NCI-H82 treated with DMSO at 0.1 percent for 48 hours (cell line): ENCODE measurements at regions not wholly inside any gene's neighbourhood (a gene's known extent, or its start where the extent isn't known, plus 50 kb on each side); places are given as distances from the start of the nearest gene placed in this dataset.
"Not testable (repeated sequence)": the region's sequence is repeated elsewhere in the genome, so short reads cannot be mapped to it uniquely, and the experiment has no call there.

ENCODE experiments used
- DNase-seq: peaks from one replicate; lab custom pipeline; 2025; ENCODE audit not compliant: unreplicated experiment; lab: John Stamatoyannopoulos, UW

DNA sequence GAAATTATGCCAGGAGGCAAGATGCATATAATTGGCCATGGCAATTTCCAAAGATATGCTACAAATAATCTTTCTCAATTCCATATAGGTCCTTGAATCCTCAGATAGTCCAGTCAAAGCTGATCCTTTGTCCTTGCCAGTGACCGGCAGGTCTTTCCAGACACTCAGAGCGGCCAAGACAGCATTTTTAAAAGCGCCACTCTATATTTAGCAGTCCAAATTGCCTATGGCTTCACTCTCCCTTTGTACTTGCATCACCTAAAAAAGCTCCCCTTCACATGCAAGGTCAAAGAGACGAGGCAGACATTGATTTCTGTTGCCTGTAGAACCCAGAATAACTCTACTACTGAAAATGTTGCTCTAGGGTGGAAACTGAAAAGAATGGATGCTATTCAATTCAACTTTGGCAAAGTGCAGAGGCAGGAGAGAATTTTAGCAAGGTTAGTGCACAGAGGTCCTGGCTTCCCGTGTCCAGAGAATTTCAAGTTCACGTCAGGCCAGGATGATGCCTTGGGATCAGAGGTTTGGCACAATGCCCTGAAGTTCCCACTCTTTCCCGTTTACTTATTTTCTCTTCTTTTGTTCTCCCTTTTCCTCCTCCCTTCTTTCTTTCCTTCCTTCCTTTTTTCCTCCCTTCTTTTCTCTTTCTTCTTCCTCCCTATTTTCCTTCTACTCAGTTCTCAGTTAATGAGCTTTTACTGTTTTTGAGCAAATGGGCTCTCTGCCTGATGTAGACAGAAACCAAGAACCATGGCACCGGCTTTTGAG, 108.5 kb downstream of the KCNK1 start:
- no peak for DNase-seq

DNA sequence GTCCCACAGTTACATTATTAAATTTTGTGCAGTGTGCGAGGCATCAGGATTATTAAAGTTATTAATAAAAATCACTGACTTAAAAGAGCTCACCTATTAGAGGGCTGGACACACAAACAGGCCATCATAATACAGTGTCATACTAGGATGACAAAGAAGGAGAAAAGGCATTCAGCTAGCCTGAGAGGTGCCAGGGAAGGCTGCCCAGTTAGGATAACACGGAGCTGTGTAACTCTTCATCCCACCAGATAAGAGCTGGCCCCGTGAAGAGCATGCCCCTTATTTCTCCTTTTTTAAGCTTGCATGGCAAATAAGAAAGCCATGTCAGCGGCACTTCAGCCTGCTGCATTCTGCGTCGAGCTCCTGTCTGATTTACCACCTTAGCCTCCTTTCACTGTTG, 109.5 kb downstream of the KCNK1 start:
- no peak for DNase-seq

DNA sequence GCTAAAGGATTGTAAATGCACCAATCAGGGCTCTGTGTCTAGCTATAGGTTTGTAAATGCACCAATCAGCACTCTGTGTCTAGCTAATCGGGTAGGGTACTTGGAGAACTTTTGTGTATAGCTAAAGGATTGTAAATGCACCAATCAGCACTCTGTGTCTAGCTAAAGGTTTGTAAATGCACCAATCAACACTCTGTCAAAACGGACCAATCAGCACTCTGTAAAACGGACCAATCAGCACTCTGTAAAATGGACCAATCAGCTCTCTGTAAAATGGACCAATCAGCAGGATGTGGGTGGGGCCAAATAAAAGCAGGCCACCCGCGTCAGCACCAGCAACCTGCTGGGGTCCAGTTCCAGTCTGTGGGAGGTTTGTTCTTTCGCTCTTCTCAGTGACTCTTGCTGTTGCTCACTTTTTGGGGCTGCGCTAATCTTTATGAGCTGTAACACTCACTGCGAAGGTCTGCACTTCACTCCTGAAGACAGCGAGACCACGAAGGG, 110.3 kb downstream of the KCNK1 start:
- DNase-seq = not testable (repeated sequence)

DNA sequence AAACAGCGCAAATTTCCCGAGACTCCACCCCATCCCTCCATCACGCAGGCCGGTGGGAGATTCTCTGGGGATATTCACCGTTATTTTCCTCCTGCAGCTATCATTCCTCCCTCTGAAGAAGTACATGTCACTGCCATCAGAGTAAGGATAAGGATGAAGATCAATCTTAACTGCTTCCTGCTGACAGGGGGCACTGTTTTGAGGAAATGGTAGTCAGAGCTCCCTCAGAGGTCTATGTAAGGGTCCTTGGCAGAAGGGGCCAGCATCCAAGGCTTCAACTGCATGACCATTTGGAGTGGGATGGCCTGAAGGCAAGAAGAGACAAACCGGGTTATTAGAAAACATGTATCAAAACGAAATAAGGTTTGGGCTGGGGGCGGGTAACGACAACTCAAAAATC, 111.5 kb downstream of the KCNK1 start:
- DNase-seq = no peak

DNA sequence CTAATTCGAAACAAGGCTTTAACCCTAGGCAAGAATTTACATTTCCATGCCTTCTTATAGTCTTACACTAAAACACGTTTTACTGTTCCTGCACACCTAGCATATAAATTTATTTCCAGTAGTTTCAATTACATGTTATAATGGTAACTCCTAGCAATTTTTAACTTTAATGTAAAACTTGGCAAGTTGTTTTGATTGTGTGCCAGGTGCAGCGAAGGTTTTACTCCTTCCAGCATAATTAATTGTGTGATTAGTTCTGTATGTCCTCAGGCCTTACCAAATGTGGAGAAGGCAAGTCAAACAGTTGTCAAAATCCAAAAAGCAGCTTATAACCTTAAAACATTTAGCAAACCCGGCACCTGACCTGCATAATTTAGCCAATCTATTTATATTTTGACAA, 114.8 kb downstream of the KCNK1 start:
- DNase-seq = no peak

DNA sequence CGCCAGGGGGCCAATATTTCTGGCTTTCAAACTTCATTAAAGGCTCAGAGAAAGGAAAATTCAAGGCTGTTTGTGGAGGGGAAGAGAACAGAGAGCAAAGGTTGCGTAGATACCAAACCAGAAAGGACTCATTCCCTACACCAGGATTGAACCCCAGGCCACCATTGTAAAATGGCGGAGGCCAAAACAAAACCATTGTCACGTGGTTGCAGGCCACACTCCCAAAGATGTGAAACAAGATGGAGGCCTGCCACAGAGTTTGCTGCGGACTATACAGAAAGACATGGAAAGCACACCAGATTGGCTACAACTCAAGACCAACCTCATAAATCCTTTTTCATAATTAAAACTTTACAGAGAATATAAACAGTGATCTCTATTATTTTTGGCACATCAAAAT, 116.5 kb downstream of the KCNK1 start:
- no peak for DNase-seq

DNA sequence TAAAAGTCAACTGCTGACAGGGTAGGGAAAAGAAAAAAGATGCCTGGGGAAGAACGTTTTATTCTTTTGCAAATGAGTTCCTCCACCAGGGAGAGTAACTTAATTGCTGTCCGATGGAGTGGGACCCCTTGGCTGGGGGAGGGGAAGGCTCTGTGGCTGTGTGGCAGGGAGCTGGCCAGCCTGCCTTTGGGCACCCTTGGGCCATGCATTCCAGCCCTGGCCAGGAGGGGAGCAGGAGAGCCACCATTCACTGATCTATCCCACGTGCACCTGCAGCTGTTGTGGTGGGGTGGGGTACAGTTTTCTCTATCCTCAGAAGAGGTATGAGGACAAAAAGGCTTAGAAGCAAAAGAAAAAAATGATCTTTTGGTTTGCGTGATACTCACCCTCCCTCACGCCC, 116.9 kb downstream of the KCNK1 start:
- DNase-seq = no peak

DNA sequence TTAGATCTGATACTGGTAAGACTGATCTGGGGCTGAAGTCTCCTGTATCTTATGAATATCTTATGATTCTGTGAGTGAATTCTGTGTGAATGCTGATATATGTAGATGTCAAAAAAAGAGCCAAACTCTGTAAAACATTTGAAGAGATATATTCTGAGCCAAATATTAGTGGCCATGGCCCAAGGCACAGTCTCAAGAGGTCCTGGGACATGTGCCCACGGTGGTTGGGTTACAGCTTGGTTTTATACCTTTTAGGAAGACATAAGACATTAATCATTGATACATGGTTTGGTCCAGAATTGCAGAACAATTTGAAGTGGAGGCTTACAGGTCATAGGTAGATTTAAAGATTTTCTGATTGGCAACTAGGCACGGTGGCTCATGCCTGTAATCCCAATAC, 118.3 kb downstream of the KCNK1 start:
- DNase-seq = no peak

DNA sequence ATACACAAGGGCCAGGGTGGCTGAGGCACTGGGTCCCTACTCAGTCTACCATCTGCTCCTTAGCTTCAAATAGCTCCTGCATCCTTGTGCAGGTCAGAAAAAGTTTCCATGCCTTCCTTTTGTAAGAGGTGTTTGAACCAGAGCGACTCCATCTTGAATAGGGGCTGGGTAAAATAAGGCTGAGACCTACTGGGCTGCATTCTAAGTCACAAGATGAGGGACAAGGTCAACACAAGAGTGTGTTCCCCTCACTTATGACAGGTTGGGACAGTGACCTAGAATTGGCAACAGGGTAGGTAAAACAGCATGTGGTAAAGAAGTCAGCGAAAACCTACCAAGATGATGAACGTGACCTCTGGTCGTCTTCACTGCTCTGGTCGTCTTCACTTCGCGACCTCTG, 120.5 kb downstream of the KCNK1 start:
- no peak for DNase-seq

DNA sequence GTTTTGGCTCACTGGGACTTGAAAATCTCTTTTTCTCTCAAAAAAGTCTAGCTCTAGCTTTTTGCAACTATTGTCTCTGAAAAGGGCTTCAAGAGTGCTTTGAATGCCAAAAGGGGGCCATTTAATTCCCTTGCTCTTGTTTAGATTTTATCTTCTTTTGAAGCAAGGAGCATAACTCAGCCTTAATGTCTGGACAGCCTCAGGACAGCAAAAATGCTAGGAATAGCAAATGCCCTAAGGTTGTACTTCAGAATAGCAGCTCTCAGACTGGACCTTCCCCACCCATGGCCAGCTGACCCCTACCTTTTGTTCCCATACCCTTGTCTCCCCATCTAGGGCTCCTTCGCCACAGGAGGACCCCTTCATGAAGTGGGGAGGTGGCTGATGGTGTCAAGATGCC, 121.4 kb downstream of the KCNK1 start:
- DNase-seq = no peak

DNA sequence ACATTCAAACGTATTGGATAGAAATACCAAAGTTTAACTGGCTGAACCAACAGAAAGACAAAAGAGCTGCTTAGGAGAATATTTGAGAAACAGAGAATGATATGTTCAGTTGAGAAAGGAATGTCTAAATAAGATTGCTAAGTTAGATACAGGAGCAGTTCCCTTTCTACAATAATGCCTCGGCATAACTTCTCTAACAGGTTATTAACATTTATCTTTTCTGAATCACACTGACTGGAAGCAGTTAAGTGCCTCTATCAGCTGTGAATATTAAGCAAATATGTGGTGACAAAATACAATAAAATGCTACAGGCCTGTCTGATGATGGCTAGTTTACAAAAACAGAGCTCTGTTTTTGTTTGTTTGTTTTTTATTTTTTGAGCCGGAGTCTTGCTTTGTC, 121.9 kb downstream of the KCNK1 start:
- DNase-seq = no peak

DNA sequence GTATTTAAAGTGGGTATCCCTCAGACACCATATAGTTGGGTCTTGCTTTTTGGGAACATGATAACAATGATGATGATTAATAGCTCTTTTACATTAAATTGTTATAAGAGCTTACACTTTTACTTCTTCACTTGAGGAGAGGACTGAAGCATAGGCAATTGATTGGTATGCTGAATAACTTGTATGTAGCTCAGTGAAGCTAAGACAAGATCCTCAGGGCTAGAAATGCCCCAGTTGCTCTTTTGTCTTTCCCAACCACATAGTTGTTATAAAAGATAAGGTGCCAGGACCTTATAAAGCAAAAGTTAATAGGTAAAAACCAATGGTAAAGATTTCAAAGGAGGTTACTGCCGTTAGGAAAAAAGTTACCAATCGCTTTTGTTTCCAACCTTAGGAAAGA, 123.4 kb downstream of the KCNK1 start:
- DNase-seq = no peak

DNA sequence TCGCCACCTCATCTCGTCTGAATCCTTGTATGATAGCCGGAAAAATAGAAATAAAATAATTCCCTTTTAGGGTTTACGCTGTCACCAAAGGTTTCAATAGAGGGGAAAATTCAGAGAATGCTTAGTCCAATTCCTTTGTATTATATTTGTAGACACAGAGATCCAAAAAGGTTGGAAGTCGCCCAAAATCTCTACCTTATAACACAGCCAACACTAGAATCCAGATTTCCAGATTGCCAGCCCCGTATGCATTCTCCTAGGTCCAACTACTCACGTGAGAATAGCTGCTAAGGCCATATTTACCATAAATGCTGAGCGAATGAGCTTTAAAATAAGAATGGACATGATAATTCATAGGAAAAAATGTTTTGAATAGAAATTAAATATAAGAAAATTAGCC, 124.5 kb downstream of the KCNK1 start:
- no peak for DNase-seq

DNA sequence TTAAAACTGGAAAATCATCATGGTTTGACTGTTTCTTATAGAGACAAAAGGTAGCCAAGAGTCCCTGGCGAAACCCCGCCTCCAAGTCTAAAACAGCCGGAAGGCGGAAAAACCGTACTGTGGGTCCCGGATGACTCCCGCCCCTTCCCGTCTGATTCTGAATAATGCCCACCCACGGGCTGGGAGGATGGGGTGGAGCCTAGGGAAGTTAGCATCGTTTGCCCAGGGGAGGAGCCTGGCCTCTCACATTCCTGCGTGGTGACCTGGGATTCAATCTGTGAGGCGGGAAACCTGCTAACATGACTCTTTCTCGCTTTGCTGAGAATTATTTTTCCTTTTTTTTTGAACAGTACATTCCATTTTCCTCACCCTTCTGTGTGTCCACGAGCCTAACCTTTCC, 124.9 kb downstream of the KCNK1 start:
- DNase-seq = no peak

DNA sequence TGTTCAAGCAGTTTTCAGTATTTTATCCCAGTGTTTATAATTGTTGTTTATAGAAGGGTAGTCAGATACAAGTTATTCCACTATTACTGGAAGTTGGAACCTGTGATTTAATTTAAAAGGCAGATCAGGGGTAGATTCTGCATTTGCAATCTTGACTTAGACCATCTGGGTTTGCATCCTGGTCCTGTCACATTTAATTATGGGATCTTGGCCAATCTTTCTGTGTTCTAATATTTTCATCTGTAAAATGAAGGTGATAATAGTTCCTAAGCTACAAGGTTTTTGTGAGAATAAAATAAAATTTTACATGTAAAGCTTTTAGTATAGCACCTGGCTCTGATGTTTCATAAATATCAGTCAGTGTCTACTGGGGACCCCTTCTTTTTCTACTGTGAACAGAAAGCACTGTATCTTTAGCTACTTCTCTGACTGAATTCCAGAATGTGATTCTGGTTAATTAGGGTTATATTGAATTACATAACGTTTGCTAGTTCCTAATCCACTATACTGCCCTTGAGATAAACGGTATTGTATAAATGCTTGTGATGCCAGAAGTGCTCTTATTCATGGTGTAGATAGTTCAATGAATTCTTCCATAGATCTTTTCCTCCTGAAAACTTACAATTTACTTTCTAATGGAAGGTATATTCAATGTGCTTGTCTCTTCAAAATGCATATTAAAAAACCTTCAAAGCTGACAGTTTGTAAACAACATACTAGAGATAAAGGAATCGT, 131.0 kb downstream of the KCNK1 start:
- no peak for DNase-seq

DNA sequence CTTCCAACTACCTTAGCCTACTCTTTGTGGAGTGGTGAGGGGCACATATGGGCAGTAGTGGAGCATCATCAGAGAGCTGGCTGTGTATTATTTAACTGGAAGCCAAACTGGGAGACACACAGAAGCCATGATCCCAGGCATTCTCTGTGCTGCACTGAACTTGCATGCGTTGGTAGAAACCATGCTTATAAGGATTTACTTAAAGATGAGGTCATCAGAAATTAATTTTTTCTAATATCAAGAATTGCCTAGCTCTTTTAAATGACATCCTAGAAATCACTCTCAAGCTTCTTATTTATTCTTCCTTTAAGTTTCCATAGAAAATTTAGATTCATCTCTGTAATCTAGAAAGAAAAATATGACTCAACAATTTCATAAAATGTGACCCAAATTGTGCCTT, 136.2 kb downstream of the KCNK1 start:
- no peak for DNase-seq

DNA sequence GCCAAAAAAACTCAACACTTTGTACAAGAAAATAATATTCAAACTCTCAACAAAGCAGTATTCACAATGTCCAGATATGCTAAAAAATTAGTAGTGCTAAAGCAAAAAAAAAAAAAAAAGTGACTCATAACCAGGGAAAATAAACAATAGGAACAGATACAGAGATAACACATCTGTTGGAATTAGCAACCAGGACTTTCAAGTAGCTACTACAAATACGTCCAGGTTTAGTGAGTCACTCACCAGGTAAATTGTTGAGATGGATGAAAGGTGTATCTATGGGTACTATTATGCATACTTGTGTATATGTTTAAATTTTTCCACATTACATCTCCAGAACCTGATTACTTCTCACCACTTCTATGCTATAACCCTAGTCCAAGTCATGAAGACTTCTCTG, 144.8 kb upstream of the SLC35F3 start:
- DNase-seq = no peak

DNA sequence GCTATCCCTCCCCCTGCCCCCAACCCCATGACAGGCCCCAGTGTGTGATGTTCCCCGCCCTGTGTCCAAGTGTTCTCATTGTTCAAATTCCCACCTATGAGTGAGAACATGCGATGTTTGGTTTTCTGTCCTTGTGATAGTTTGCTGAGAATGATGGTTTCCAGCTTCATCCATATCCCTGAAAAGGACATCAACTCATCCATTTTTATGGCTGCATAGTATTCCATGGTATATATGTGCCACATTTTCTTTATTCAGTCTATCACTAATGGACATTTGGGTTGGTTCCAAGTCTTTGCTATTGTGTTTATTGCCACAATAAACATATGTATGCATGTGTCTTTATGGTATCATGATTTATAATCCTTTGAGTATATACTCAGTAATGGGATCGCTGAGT, 140.2 kb upstream of the SLC35F3 start:
- not testable (repeated sequence) for DNase-seq

DNA sequence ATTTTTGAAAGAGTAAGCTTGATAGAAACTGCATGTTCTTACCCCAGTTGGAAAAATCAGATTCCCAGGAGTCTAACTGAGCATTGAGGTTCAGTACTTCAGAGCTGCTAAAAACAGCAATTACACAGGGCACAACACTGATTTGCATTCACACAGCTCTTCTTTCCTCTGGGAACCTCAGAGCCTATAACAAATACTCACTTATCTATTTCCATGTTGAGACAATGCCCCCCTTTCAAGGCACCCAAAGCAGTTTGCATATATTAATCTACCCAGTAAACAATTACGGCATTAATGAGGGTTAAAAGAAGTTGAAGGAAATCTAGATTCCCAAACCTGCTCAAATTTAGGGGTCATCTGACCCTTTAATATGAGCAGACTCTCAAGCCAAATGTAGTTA, 126.9 kb upstream of the SLC35F3 start:
- DNase-seq = no peak

DNA sequence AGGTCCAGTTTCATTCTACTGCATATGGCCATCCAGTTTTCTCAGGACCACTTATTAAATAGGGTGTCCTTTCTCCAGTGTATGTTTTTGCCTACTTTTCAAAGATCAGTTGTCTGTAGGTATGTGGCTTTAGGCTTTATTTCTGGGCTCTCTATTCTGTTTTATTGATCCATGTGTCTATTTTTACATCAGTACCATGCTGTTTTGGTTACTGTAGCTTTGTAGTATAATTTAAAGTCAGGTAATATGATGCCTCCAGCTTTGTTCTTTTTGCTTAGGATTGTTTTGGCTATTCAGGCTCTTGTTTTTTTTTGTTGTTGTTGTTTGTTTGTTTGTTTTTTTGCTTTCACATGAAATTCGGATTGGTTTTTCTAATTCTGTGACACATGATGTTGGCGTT, 124.4 kb upstream of the SLC35F3 start:
- DNase-seq = no peak

DNA sequence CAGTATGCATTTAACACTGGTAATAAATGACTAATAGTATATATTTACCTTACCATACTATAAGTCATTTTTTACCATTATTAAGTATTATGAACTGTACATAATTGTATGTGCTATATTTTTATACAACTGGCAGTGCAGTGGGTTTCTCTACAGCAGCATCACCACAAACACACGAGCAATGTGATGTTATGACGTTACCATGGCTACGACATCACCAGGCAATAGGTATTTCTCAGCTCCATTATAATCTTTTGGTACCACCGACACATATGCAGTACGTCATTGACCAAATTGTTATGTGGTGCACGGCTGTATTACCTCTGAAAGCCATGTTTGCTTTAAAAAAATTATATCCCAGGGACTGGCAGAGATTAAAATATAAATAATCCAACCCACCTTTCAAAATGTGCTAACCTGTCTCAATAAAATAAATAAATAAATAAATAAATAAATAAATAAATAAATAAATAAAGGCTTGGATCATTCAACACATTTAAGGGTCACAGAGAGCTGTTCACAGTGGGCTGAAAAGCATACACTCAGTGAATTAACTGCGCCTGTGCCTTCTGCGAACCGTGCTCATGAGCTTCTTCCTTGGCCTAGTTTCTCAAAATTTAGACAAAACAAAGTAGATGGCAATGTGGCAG, 121.4 kb upstream of the SLC35F3 start:
- DNase-seq = no peak

DNA sequence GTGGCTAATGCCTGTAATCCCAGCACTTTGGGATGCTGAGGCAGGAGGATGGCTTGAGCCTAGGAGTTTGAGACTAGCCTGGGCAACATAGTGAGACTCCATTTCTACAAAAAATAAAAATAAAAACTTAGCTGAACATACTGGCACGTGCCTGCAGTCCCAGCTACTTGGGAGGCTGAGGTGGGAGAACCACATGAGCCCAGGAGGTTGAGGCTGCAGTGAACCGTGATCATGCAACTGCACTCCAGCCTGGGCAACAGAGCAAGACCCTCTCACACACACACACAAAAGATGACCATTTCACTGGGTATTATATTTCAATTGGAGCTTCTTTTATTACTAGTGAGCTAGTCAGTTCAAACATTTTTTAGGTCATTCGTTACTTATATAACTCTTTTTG, 116.9 kb upstream of the SLC35F3 start:
- DNase-seq = no peak
